Naive thymus-derived CD8-positive, alpha-beta T cell (primary cell): ENCODE measurements at regions not wholly inside any gene's neighbourhood (a gene's known extent, or its start where the extent isn't known, plus 50 kb on each side); places are given as distances from the start of the nearest gene placed in this dataset.

Source experiments
- ATAC-seq, 2 donors: fragments of 150-1000 bp; cut with Tn5 transposase in 1 of 2; sonication (Bioruptor Pico), chemical (Tn5 transposase) in 1 of 2; 1 replicate in 1 of 2; 2 replicates in 1 of 2; pipeline ENCODE4 v1.10.0; 2021; ENCODE audit warnings: mild to moderate bottlenecking in 2 of 2, moderate library complexity in 2 of 2
- POLR2A ChIA-PET: fragments of 350-600 bp; sonication (Branson Sonifier 250); formaldehyde crosslinking; loops from one replicate; lab custom pipeline; 2021; ENCODE audit warnings: antibody characterized with exemption; lab: Charles Lee
- DNase-seq, 10 donors: peaks; one replicate each; pipeline versions ENCODE4 v3.0.0 to v3.0.0-alpha.2; 2020 to 2022
- H3K27ac Mint-ChIP-seq, 10 donors: one replicate each; pipeline ENCODE4 v1.8.0; 2020 to 2022; ENCODE audit warnings: mild to moderate bottlenecking in 10 of 10, mixed read lengths in 10 of 10, moderate library complexity in 4 of 10, inconsistent platforms in 1 of 10
- H3K27me3 Mint-ChIP-seq, 5 donors: one replicate each; pipeline ENCODE4 v1.8.0; 2021 to 2022; ENCODE audit warnings: mixed read lengths in 5 of 5
- H3K36me3 Mint-ChIP-seq, 3 donors: one replicate each; pipeline ENCODE4 v1.8.0; 2020 to 2022; ENCODE audit warnings: mixed read lengths in 3 of 3, mild to moderate bottlenecking in 2 of 3, inconsistent platforms in 1 of 3
- H3K4me1 Mint-ChIP-seq, 4 donors: one replicate each; pipeline ENCODE4 v1.8.0; 2021 to 2022; ENCODE audit warnings: mixed read lengths in 4 of 4
- H3K4me3 Mint-ChIP-seq, 10 donors: one replicate each; pipeline ENCODE4 v1.8.0; 2020 to 2022; ENCODE audit warnings: mild to moderate bottlenecking in 10 of 10, mixed read lengths in 10 of 10, moderate library complexity in 6 of 10, inconsistent platforms in 1 of 10
- H3K9me3 Mint-ChIP-seq, 9 donors: one replicate each; pipeline ENCODE4 v1.8.0; 2020 to 2022; ENCODE audit warnings: mixed read lengths in 9 of 9, mild to moderate bottlenecking in 3 of 9, inconsistent platforms in 1 of 9, moderate library complexity in 1 of 9

GRCh38 chr11:87431392-87431791 lies 393.7 kb downstream of the TMEM135 start:
- POLR2A ChIA-PET: no interaction called here
- H3K36me3 Mint-ChIP-seq: no peaks in the 10 kb centered on the region

GRCh38 chr11:87430821-87431220 lies 393.1 kb downstream of the TMEM135 start:
- DNase-seq: no peak
- Mint-ChIP-seq H3K4me3 (no peak overlapping the region), H3K9me3 (no peaks in the 10 kb centered on the region), H3K27me3 (peaks cover 0 to 16% (median 1%) of the 10 kb centered on the region in 5 donors), H3K36me3 (no peaks in the 10 kb centered on the region), H3K4me1 (no peaks in the 10 kb centered on the region), H3K27ac (no peak overlapping the region)
- POLR2A ChIA-PET: no interaction called here
- ATAC-seq: peak in 1 of 2 donors; percentile 12

More at GRCh38 chr11:87431392-87431791, 393.7 kb downstream of the TMEM135 start:
- H3K4me1 Mint-ChIP-seq: no peaks in the 10 kb centered on the region
- no peak overlapping the region for H3K4me3 Mint-ChIP-seq
- DNase-seq (no peak), ATAC-seq (no peak)
- H3K9me3 Mint-ChIP-seq: no peaks in the 10 kb centered on the region
- peaks cover 0 to 14% (median 0%) of the 10 kb centered on the region in 5 donors for H3K27me3 Mint-ChIP-seq
- H3K27ac Mint-ChIP-seq: no peak overlapping the region

GRCh38 chr11:87429996-87430395 lies 392.3 kb downstream of the TMEM135 start:
- DNase-seq (no peak), ATAC-seq (no peak)
- peaks cover 0 to 16% (median 0%) of the 10 kb centered on the region in 5 donors for H3K27me3 Mint-ChIP-seq
- no peak overlapping the region for H3K27ac Mint-ChIP-seq
- no peaks in the 10 kb centered on the region for H3K36me3 Mint-ChIP-seq
- POLR2A ChIA-PET: no interaction called here
- H3K9me3 Mint-ChIP-seq: no peaks in the 10 kb centered on the region
- no peaks in the 10 kb centered on the region for H3K4me1 Mint-ChIP-seq
- H3K4me3 Mint-ChIP-seq: no peak overlapping the region

GRCh38 chr11:87428266-87428665 lies 390.5 kb downstream of the TMEM135 start:
- Mint-ChIP-seq H3K27ac (no peak overlapping the region), H3K4me3 (no peak overlapping the region), H3K36me3 (no peaks in the 10 kb centered on the region), H3K9me3 (no peaks in the 10 kb centered on the region), H3K27me3 (peaks cover 0 to 9% (median under 1%) of the 10 kb centered on the region in 5 donors), H3K4me1 (no peaks in the 10 kb centered on the region)
- ATAC-seq: no peak
- POLR2A ChIA-PET: no interaction called here
- no peak for DNase-seq

GRCh38 chr11:87425943-87426342 lies 388.2 kb downstream of the TMEM135 start:
- H3K27me3 Mint-ChIP-seq: peaks cover 0 to 9% (median 1%) of the 10 kb centered on the region in 5 donors
- H3K36me3 Mint-ChIP-seq: no peaks in the 10 kb centered on the region
- no peaks in the 10 kb centered on the region for H3K9me3 Mint-ChIP-seq
- H3K4me3 Mint-ChIP-seq: no peak overlapping the region
- no peaks in the 10 kb centered on the region for H3K4me1 Mint-ChIP-seq
- ATAC-seq (no peak), DNase-seq (no peak)
- no peak overlapping the region for H3K27ac Mint-ChIP-seq
- POLR2A ChIA-PET: no interaction called here

- H3K27ac Mint-ChIP-seq: no peak overlapping the region
- DNase-seq: no peak
- H3K9me3 Mint-ChIP-seq: no peaks in the 10 kb centered on the region
- peaks cover 0 to 5% (median 1%) of the 10 kb centered on the region in 5 donors for H3K27me3 Mint-ChIP-seq
- no peaks in the 10 kb centered on the region for H3K4me1 Mint-ChIP-seq
- no peak for ATAC-seq
- POLR2A ChIA-PET: no interaction called here
- H3K4me3 Mint-ChIP-seq: no peak overlapping the region
- no peaks in the 10 kb centered on the region for H3K36me3 Mint-ChIP-seq
These were observed 387.7 kb downstream of the TMEM135 start for GRCh38 chr11:87425391-87425790.

- Mint-ChIP-seq H3K4me1 (no peaks in the 10 kb centered on the region), H3K4me3 (no peak overlapping the region), H3K27me3 (peaks cover 0 to 4% (median 1%) of the 10 kb centered on the region in 5 donors), H3K36me3 (no peaks in the 10 kb centered on the region), H3K9me3 (no peaks in the 10 kb centered on the region), H3K27ac (no peak overlapping the region)
- ATAC-seq: no peak
- POLR2A ChIA-PET: no interaction called here
- DNase-seq: no peak
These were observed 385.4 kb downstream of the TMEM135 start for GRCh38 chr11:87423161-87423560.

- Mint-ChIP-seq H3K4me3 (no peak overlapping the region), H3K27me3 (peaks cover 0 to 4% (median 1%) of the 10 kb centered on the region in 5 donors), H3K9me3 (no peaks in the 10 kb centered on the region), H3K27ac (peak overlapping the region in 1 of 10 donors; percentile 45), H3K36me3 (no peaks in the 10 kb centered on the region), H3K4me1 (no peaks in the 10 kb centered on the region)
- POLR2A ChIA-PET: no interaction called here
- DNase-seq (no peak), ATAC-seq (no peak)
These were observed 384.8 kb downstream of the TMEM135 start for GRCh38 chr11:87422566-87422965.

GRCh38 chr11:87421422-87421821 lies 383.7 kb downstream of the TMEM135 start:
- no peak overlapping the region for H3K4me3 Mint-ChIP-seq
- H3K27ac Mint-ChIP-seq: no peak overlapping the region
- DNase-seq (peak in 5 of 10 donors; percentile 17 to 56 (median 41)), ATAC-seq (peak in 1 of 2 donors; percentile 44)
- H3K4me1 Mint-ChIP-seq: no peaks in the 10 kb centered on the region
- POLR2A ChIA-PET: no interaction called here
- peaks cover 0 to 4% (median 1%) of the 10 kb centered on the region in 5 donors for H3K27me3 Mint-ChIP-seq
- no peaks in the 10 kb centered on the region for H3K9me3 Mint-ChIP-seq
- H3K36me3 Mint-ChIP-seq: no peaks in the 10 kb centered on the region

- Mint-ChIP-seq H3K4me3 (no peak overlapping the region), H3K27ac (no peak overlapping the region), H3K36me3 (no peaks in the 10 kb centered on the region), H3K4me1 (no peaks in the 10 kb centered on the region), H3K9me3 (no peaks in the 10 kb centered on the region), H3K27me3 (peaks cover 0 to 12% (median 5%) of the 10 kb centered on the region in 5 donors)
- POLR2A ChIA-PET: no interaction called here
- no peak for ATAC-seq
- DNase-seq: no peak
These were observed 380.2 kb downstream of the TMEM135 start for GRCh38 chr11:87417951-87418350.

- no peaks in the 10 kb centered on the region for H3K36me3 Mint-ChIP-seq
- POLR2A ChIA-PET: no interaction called here
- no peak overlapping the region for H3K27ac Mint-ChIP-seq
- H3K9me3 Mint-ChIP-seq: peaks cover 0 to 4% (median 0%) of the 10 kb centered on the region in 9 donors
- no peak for ATAC-seq
- H3K27me3 Mint-ChIP-seq: peaks cover 2 to 15% (median 7%) of the 10 kb centered on the region in 5 donors
- no peak overlapping the region for H3K4me3 Mint-ChIP-seq
- H3K4me1 Mint-ChIP-seq: no peaks in the 10 kb centered on the region
- DNase-seq: no peak
These were observed 368.1 kb downstream of the TMEM135 start for GRCh38 chr11:87405843-87406242.

- no peak for ATAC-seq
- DNase-seq: no peak
- no peak overlapping the region for H3K4me3 Mint-ChIP-seq
- peaks cover 2 to 14% (median 6%) of the 10 kb centered on the region in 5 donors for H3K27me3 Mint-ChIP-seq
- POLR2A ChIA-PET: no interaction called here
- no peaks in the 10 kb centered on the region for H3K4me1 Mint-ChIP-seq
- no peaks in the 10 kb centered on the region for H3K36me3 Mint-ChIP-seq
- H3K9me3 Mint-ChIP-seq: peaks cover 0 to 4% (median 0%) of the 10 kb centered on the region in 9 donors
- H3K27ac Mint-ChIP-seq: no peak overlapping the region
These were observed 367.6 kb downstream of the TMEM135 start for GRCh38 chr11:87405356-87405755.

- ATAC-seq (no peak), DNase-seq (no peak)
- POLR2A ChIA-PET: no interaction called here
- Mint-ChIP-seq H3K4me3 (no peak overlapping the region), H3K27me3 (peaks cover 2 to 10% (median 7%) of the 10 kb centered on the region in 5 donors), H3K9me3 (peaks cover 0 to 4% (median 0%) of the 10 kb centered on the region in 9 donors), H3K36me3 (no peaks in the 10 kb centered on the region), H3K27ac (no peak overlapping the region), H3K4me1 (no peaks in the 10 kb centered on the region)
These were observed 363.9 kb downstream of the TMEM135 start for GRCh38 chr11:87401653-87402052.

- Mint-ChIP-seq H3K4me3 (no peak overlapping the region), H3K4me1 (no peaks in the 10 kb centered on the region), H3K27me3 (peaks cover 0 to 10% (median 7%) of the 10 kb centered on the region in 5 donors), H3K36me3 (no peaks in the 10 kb centered on the region), H3K27ac (no peak overlapping the region), H3K9me3 (peaks cover 0 to under 1% (median 0%) of the 10 kb centered on the region in 9 donors)
- POLR2A ChIA-PET: no interaction called here
- no peak for DNase-seq
- ATAC-seq: no peak
These were observed 361.6 kb downstream of the TMEM135 start for GRCh38 chr11:87399341-87399740.
